Left lobe of liver (tissue), 2 donors: ENCODE measurements at regions not wholly inside any gene's neighbourhood (a gene's known extent, or its start where the extent isn't known, plus 50 kb on each side); places are given as distances from the start of the nearest gene placed in this dataset.
"Not testable (repeated sequence)": the region's sequence is repeated elsewhere in the genome, so short reads cannot be mapped to it uniquely, and the experiment has no call there.

ENCODE experiments used
- ATAC-seq: fragments of 200-7000 bp; cut with Tn5 transposase; one replicate; pipeline ENCODE4 v1.9.1; 2020; ENCODE audit warnings: mild to moderate bottlenecking, moderate library complexity
- DNase-seq: peaks from one replicate; pipeline ENCODE4 v3.0.0-alpha.2; 2020; ENCODE audit warnings: low spot score
- donor health status: DM: no; HTN: no; CAD: no; lungs with moderate emphysema.
- donor health status: DM: no; HTN: yes; CAD: no.

GRCh38 chr2:150371044-150371818 lies 116.2 kb downstream of the RND3 start:
- ATAC-seq (peak; percentile 97), DNase-seq (peak; percentile 72)

GRCh38 chr2:150370561-150370960 lies 116.9 kb downstream of the RND3 start:
- ATAC-seq (no peak), DNase-seq (no peak)

GRCh38 chr2:150369862-150370261 lies 117.6 kb downstream of the RND3 start:
- ATAC-seq (no peak), DNase-seq (no peak)

- DNase-seq (no peak), ATAC-seq (peak; percentile 51)
Observed at GRCh38 chr2:150358468-150358807, 129.0 kb downstream of the RND3 start.

GRCh38 chr2:150357770-150358467 lies 129.5 kb downstream of the RND3 start:
- DNase-seq (no peak), ATAC-seq (peak; percentile 82)

- DNase-seq = no peak
- no peak for ATAC-seq
Observed at GRCh38 chr2:150355440-150355839, 132.0 kb downstream of the RND3 start.

GRCh38 chr2:150353376-150353775 lies 134.1 kb downstream of the RND3 start:
- ATAC-seq = no peak
- DNase-seq = no peak

- ATAC-seq (peak; percentile 34), DNase-seq (no peak)
Observed at GRCh38 chr2:150351922-150352321, 135.5 kb downstream of the RND3 start.

GRCh38 chr2:150350500-150350899 lies 137.0 kb downstream of the RND3 start:
- ATAC-seq (no peak), DNase-seq (no peak)

- ATAC-seq = no peak
- DNase-seq = no peak
Observed at GRCh38 chr2:150346806-150347205, 140.7 kb downstream of the RND3 start.

- DNase-seq (no peak), ATAC-seq (no peak)
Observed at GRCh38 chr2:150341982-150342680, 145.3 kb downstream of the RND3 start.

GRCh38 chr2:150339951-150340350 lies 147.5 kb downstream of the RND3 start:
- DNase-seq (no peak), ATAC-seq (peak; percentile 73)

- DNase-seq (no peak), ATAC-seq (no peak)
Observed at GRCh38 chr2:150339282-150339681, 148.2 kb downstream of the RND3 start.

GRCh38 chr2:150335596-150335995 lies 151.9 kb downstream of the RND3 start:
- ATAC-seq = no peak
- DNase-seq = no peak

- ATAC-seq = peak; percentile 37
- no peak for DNase-seq
Observed at GRCh38 chr2:150332383-150332782, 155.1 kb downstream of the RND3 start.

- DNase-seq = no peak
- no peak for ATAC-seq
Observed at GRCh38 chr2:150327564-150328489, 159.6 kb downstream of the RND3 start.

GRCh38 chr2:150325656-150326314 lies 161.7 kb downstream of the RND3 start:
- ATAC-seq = no peak
- DNase-seq = no peak

GRCh38 chr2:150323071-150323470 lies 164.4 kb downstream of the RND3 start:
- not testable (repeated sequence) for DNase-seq, ATAC-seq

- ATAC-seq (no peak), DNase-seq (no peak)
Observed at GRCh38 chr2:150320608-150321007, 166.9 kb downstream of the RND3 start.
